ENCODE measurements at regions not wholly inside any gene's neighbourhood (a gene's known extent, or its start where the extent isn't known, plus 50 kb on each side); places are given as distances from the start of the nearest gene placed in this dataset.

- no peak for TF ChIP-seq ZBTB11 (CRISPR knock-in tag; IDR thresholded peaks at IDR 0.05)
- TF ChIP-seq LARP7 (IDR thresholded peaks at IDR 0.05) = no peak
- TF ChIP-seq ZSCAN29 (IDR thresholded peaks at IDR 0.05) = no peak
- no peak for TF ChIP-seq ZNF207 (IDR thresholded peaks at IDR 0.05; ENCODE audit: borderline replicate concordance)
- no peak for TF ChIP-seq TBL1XR1 (IDR thresholded peaks at IDR 0.05; ENCODE audit: low read depth, low read length)
- TF ChIP-seq RELA (IDR thresholded peaks at IDR 0.05; ENCODE audit: borderline replicate concordance, partially characterized antibody) = no peak
- TF ChIP-seq ZNF24 (IDR thresholded peaks at IDR 0.05) = no peak
- no peak for TF ChIP-seq NFYA (IDR thresholded peaks at IDR 0.05; ENCODE audit: borderline replicate concordance, low read depth, low read length)
These were observed 68.0 kb upstream of the RMP24 start (continued) for GRCh38 chr18:35904389-35905037.

GRCh38 chr18:35905436-35905835 lies 67.0 kb upstream of the RMP24 start:
- no peaks in the 10 kb centered on the region for H3K4me1 ChIP-seq (ENCODE audit: control insufficient read depth, insufficient read depth, low read length)
- H3K79me2 ChIP-seq (ENCODE audit: control insufficient read depth, insufficient read depth, low read length) = no peaks in the 10 kb centered on the region
- POLR2A ChIA-PET = no interaction called here
- SMC1A ChIA-PET (ENCODE audit: uncharacterized antibody, unreplicated experiment) = no interaction called here
- H4K20me1 ChIP-seq (ENCODE audit: control insufficient read depth, insufficient read depth) = no peaks in the 10 kb centered on the region
- FAIRE-seq = no peak
- RAD21 ChIA-PET (ENCODE audit: unreplicated experiment) = no interaction called here
- CTCF ChIA-PET = interaction anchor here (1.4 kb wide), 1 partner anchor 519 kb away, joined by 3 read pairs; no protein-coding TSS in a partner anchor
- no peaks in the 10 kb centered on the region; the same call in 2 of the 3 replicates for H3K9me3 ChIP-seq (replicated peaks; ENCODE audit: control insufficient read depth, insufficient read depth, low read length)
- H3K9ac ChIP-seq (ENCODE audit: control insufficient read depth, insufficient read depth, low read length) = no peak overlapping the region
- intact Hi-C loops (cut with micrococcal nuclease; ENCODE audit: unreplicated experiment) = no loop called here
- WGBS (ENCODE audit: insufficient coverage, insufficient replicate concordance, low lambda C conversion rate, missing lambda C conversion rate) = 70% methylated on average over 10 of the region's 10 CpGs
- DNase-seq (ENCODE audit: low read depth, low spot score) = no peak
- no peak overlapping the region for H3K27ac ChIP-seq (ENCODE audit: control insufficient read depth, insufficient read depth)
- no TSS peak for BruUV-seq (replicated peaks)
- H3K4me3 ChIP-seq = no peak overlapping the region
- no peaks in the 10 kb centered on the region for H3K36me3 ChIP-seq (ENCODE audit: control insufficient read depth in 2 of 2, insufficient read depth in 2 of 2, low read length in 1 of 2)
- in situ Hi-C loops (cut with MboI) = no loop called here
- ATAC-seq = no peak
- H2AFZ ChIP-seq (ENCODE audit: control insufficient read depth, low read depth, low read length) = no peak overlapping the region
- no peaks in the 10 kb centered on the region for H3K27me3 ChIP-seq (replicated peaks in 1 of 2; ENCODE audit: control insufficient read depth in 2 of 2, insufficient read depth in 2 of 2, low read length in 1 of 2)
- no peak overlapping the region for H3K4me2 ChIP-seq (ENCODE audit: control insufficient read depth, insufficient read depth)
- TF ChIP-seq NFYA (IDR thresholded peaks at IDR 0.05; ENCODE audit: borderline replicate concordance, low read depth, low read length) (no peak), ZNF687 (IDR thresholded peaks at IDR 0.05) (no peak), SREBF2 (IDR thresholded peaks at IDR 0.05; ENCODE audit: low read length) (no peak), ETV6 (conservative IDR thresholded peaks at IDR 0.05 in 1 of 2, IDR thresholded peaks at IDR 0.05 in 1 of 2; ENCODE audit: borderline replicate concordance in 1 of 2, low read depth in 1 of 2) (no peak), NFYB (IDR thresholded peaks at IDR 0.05; ENCODE audit: insufficient read depth, low read depth, low read length) (no peak), LARP7 (IDR thresholded peaks at IDR 0.05) (no peak), CREM (IDR thresholded peaks at IDR 0.05; ENCODE audit: low read depth) (no peak)
